Panc1 (cell line): ENCODE measurements at regions not wholly inside any gene's neighbourhood (a gene's known extent, or its start where the extent isn't known, plus 50 kb on each side); places are given as distances from the start of the nearest gene placed in this dataset.

ENCODE experiments used
- ATAC-seq: fragments of 200-7000 bp; cut with Tn5 transposase; 2 replicates; pipeline ENCODE4 v1.9.1; 2020; ENCODE audit warnings: mild to moderate bottlenecking, moderate library complexity
- BruUV-seq: library from RNA; stranded (reverse); fragments of 400-500 nt; replicated peaks from 2 replicates; lab custom pipeline; 2021; lab: Mats Ljungman, UMichigan
- CTCF ChIA-PET: fragments of 300-600 bp; sonication (Branson Sonifier 250); formaldehyde crosslinking; loops from one replicate; lab custom pipeline; 2022; ENCODE audit warnings: antibody characterized with exemption; lab: Charles Lee
- POLR2A ChIA-PET: fragments of 300-600 bp; sonication (Branson Sonifier 250); formaldehyde crosslinking; loops from one replicate; lab custom pipeline; 2022; ENCODE audit warnings: antibody characterized with exemption; lab: Charles Lee
- DNase-seq: peaks from one replicate; pipeline ENCODE4 v3.0.0-alpha.2; 2010; ENCODE audit warnings: low read depth, low spot score
- H3K27ac ChIP-seq: 2 replicates; pipeline ENCODE4 v1.5.1; 2011; ENCODE audit warnings: mild to moderate bottlenecking, low read length, inconsistent platforms
- H3K27me3 ChIP-seq: fragments of 200-500 bp; sonication (Bioruptor generic); 2 replicates; pipeline ENCODE4 v1.6.0; 2014; ENCODE audit warnings: low read length, inconsistent platforms; ENCODE audit not compliant: control insufficient read depth, insufficient read depth
- H3K36me3 ChIP-seq: fragments of 200-500 bp; sonication (Bioruptor generic); 2 replicates; pipeline ENCODE4 v1.5.1; 2014; ENCODE audit warnings: inconsistent platforms, mild to moderate bottlenecking, low read length, moderate library complexity; ENCODE audit not compliant: control insufficient read depth, insufficient read depth
- H3K4me1 ChIP-seq: 2 replicates; pipeline ENCODE4 v1.5.1; 2011; ENCODE audit warnings: inconsistent platforms, mild to moderate bottlenecking, low read length, moderate library complexity; ENCODE audit not compliant: control insufficient read depth, insufficient read depth
- H3K4me3 ChIP-seq, 2 experiments: 2 replicates each; pipeline ENCODE4 v1.5.1; 2011 to 2012; ENCODE audit warnings: low read depth in 2 of 2, low read length in 2 of 2, mild to moderate bottlenecking in 2 of 2, inconsistent platforms in 1 of 2, moderate library complexity in 1 of 2
- H3K9me3 ChIP-seq: fragments of 200-500 bp; sonication (Bioruptor generic); 2 replicates; pipeline ENCODE4 v1.5.1; 2014; ENCODE audit warnings: low read depth, mild to moderate bottlenecking, inconsistent platforms, low read length, moderate library complexity; ENCODE audit not compliant: control insufficient read depth, insufficient read depth
- CTCF ChIP-seq: fragments of 450-650 bp; IDR thresholded peaks from 2 replicates; pipeline ENCODE4 v1.5.1; 2017; ENCODE audit warnings: mild to moderate bottlenecking
- POLR2AphosphoS5 ChIP-seq: IDR thresholded peaks from 2 replicates; pipeline ENCODE4 v1.6.1; 2012; ENCODE audit warnings: mild to moderate bottlenecking, low read depth, low read length, moderate library complexity
- SIN3A ChIP-seq: IDR thresholded peaks from 2 replicates; pipeline ENCODE4 v1.6.1; 2012; ENCODE audit warnings: low read depth, mild to moderate bottlenecking, low read length, moderate library complexity, borderline replicate concordance; ENCODE audit not compliant: insufficient read depth
- TCF7L2 ChIP-seq: IDR thresholded peaks from 2 replicates; pipeline ENCODE4 v1.6.1; 2011; ENCODE audit warnings: mild to moderate bottlenecking, low read depth, low read length, inconsistent platforms
- in situ Hi-C: cut with HindIII; loops from 2 replicates; pipeline ENCODE4 v1.10.0; 2016; ENCODE audit warnings: low sequenced_read_pairs, low pct_unique_long_range_greater_than_20kb
- intact Hi-C: fragments of 100-400 bp; cut with micrococcal nuclease; formaldehyde crosslinking; loops from one replicate; pipeline ENCODE4 v1.10.0; 2022; ENCODE audit not compliant: unreplicated experiment
- TF ChIP-seq, protein P1 (sequence below), 2 experiments: IDR thresholded peaks; 2 replicates each; pipeline ENCODE4 v1.6.1; 2011 to 2012; ENCODE audit warnings: low read depth in 2 of 2, control low read depth in 1 of 2, low read length in 1 of 2, mild to moderate bottlenecking in 1 of 2, moderate library complexity in 1 of 2; ENCODE audit not compliant: insufficient read depth in 1 of 2

DNA sequence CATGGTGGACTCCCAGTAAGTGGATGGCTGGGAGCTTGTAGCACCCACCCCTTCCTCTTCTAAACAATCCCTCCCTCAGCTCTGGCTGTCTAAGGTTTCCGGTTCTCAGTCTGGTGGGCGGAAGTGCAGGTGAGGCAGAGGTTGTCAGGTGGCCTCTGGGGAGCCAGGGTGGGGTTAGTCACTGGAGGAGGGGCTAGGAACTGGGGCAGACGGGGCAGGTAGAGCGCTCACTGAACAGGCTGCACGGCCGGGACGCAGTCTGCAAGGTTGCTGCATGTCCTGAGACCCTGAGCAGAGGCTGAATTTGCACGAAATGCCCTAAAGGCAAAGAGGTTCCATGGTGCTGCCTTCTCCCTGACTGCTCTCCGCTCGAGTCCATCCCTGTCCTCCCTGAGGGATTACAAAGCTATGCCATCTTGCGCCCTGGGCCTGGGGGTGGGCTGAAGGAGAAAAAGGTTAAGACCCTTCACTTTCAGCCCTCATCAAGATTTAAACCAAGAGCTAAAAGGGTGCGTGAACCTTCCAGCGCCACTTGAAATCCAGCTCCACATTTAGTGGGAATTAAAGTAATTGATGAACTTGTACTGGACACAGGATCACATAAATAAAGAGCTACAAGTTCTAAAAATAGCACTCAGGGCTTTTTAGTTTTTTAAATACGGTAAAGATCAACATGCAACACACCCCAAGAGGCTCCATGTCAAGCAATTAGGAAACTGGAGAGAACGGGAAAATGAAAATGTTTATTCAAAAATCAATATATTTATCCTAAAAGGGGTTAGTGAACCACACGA, 62.3 kb upstream of the CTBP2 start:
- BruUV-seq: no TSS peak
- POLR2A ChIA-PET: no interaction called here

GRCh38 chr10:125221716-125222115, 61.4 kb upstream of the CTBP2 start:
- H3K27me3 ChIP-seq: no peaks in the 10 kb centered on the region; the same call in 1 of the 2 replicates
- intact Hi-C loops (no loop called here), in situ Hi-C loops (no loop called here)
- no peak overlapping the region for H3K4me3 ChIP-seq
- H3K9me3 ChIP-seq: no peaks in the 10 kb centered on the region
- TF ChIP-seq TCF7L2: no peak
- CTCF ChIA-PET: no interaction called here
- no TSS peak for BruUV-seq
- POLR2A ChIA-PET: no interaction called here
- no peak overlapping the region for H3K27ac ChIP-seq
- no peaks in the 10 kb centered on the region for H3K36me3 ChIP-seq
- ATAC-seq: 0 out of 2 replicates have a peak, but pooled peaks have one; percentile 43
- no peaks in the 10 kb centered on the region for H3K4me1 ChIP-seq
- no peak for DNase-seq

More for the DNA sequence above, 62.3 kb upstream of the CTBP2 start:
- H3K27ac ChIP-seq: no peak overlapping the region
- no peaks in the 10 kb centered on the region; the same call in 1 of the 2 replicates for H3K27me3 ChIP-seq
- ATAC-seq (no peak), DNase-seq (no peak)
- no peaks in the 10 kb centered on the region for H3K4me1 ChIP-seq
- intact Hi-C loops: no loop called here
- no peaks in the 10 kb centered on the region for H3K36me3 ChIP-seq
- no peak overlapping the region for H3K4me3 ChIP-seq
- TF ChIP-seq, protein P1, sequence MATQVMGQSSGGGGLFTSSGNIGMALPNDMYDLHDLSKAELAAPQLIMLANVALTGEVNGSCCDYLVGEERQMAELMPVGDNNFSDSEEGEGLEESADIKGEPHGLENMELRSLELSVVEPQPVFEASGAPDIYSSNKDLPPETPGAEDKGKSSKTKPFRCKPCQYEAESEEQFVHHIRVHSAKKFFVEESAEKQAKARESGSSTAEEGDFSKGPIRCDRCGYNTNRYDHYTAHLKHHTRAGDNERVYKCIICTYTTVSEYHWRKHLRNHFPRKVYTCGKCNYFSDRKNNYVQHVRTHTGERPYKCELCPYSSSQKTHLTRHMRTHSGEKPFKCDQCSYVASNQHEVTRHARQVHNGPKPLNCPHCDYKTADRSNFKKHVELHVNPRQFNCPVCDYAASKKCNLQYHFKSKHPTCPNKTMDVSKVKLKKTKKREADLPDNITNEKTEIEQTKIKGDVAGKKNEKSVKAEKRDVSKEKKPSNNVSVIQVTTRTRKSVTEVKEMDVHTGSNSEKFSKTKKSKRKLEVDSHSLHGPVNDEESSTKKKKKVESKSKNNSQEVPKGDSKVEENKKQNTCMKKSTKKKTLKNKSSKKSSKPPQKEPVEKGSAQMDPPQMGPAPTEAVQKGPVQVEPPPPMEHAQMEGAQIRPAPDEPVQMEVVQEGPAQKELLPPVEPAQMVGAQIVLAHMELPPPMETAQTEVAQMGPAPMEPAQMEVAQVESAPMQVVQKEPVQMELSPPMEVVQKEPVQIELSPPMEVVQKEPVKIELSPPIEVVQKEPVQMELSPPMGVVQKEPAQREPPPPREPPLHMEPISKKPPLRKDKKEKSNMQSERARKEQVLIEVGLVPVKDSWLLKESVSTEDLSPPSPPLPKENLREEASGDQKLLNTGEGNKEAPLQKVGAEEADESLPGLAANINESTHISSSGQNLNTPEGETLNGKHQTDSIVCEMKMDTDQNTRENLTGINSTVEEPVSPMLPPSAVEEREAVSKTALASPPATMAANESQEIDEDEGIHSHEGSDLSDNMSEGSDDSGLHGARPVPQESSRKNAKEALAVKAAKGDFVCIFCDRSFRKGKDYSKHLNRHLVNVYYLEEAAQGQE (IDR thresholded peaks at IDR 0.05; ENCODE audit: insufficient read depth in 1 of 2, low read depth in 2 of 2, low read length in 1 of 2): no peak
- TF ChIP-seq POLR2AphosphoS5 (no peak), SIN3A (no peak), CTCF (no peak), TCF7L2 (no peak)
- no peaks in the 10 kb centered on the region for H3K9me3 ChIP-seq
- in situ Hi-C loops: no loop called here
- CTCF ChIA-PET: no interaction called here

GRCh38 chr10:125219776-125220175, 59.4 kb upstream of the CTBP2 start:
- intact Hi-C loops: no loop called here
- BruUV-seq: no TSS peak
- no peak for ATAC-seq
- Histone ChIP-seq H3K27me3 (no peaks in the 10 kb centered on the region; the same call in 1 of the 2 replicates), H3K4me1 (no peaks in the 10 kb centered on the region), H3K36me3 (no peaks in the 10 kb centered on the region), H3K4me3 (no peak overlapping the region), H3K9me3 (no peaks in the 10 kb centered on the region), H3K27ac (no peak overlapping the region)
- ChIA-PET CTCF (no interaction called here), POLR2A (no interaction called here)
- TF ChIP-seq, protein P1 (IDR thresholded peaks at IDR 0.05; ENCODE audit: insufficient read depth in 1 of 2, low read depth in 2 of 2, low read length in 1 of 2): no peak
- TF ChIP-seq POLR2AphosphoS5: no peak
- TF ChIP-seq TCF7L2: no peak
- no peak for TF ChIP-seq SIN3A
- TF ChIP-seq CTCF: no peak
- DNase-seq: no peak
- in situ Hi-C loops: no loop called here
